ENCODE measurements at regions not wholly inside any gene's neighbourhood (a gene's known extent, or its start where the extent isn't known, plus 50 kb on each side); places are given as distances from the start of the nearest gene placed in this dataset.

- ATAC-seq (no peak), DNase-seq (no peak)
- Histone ChIP-seq H3K27me3 (ENCODE audit: insufficient read depth in 3 of 3, low read length in 2 of 3) (no peaks in the 10 kb centered on the region), H3K4me3 (no peak overlapping the region), H3K36me3 (ENCODE audit: insufficient read depth in 1 of 2, low read depth in 1 of 2) (no peaks in the 10 kb centered on the region), H3K27ac (no peak overlapping the region), H3K4me1 (no peaks in the 10 kb centered on the region), H3K9me3 (no peaks in the 10 kb centered on the region)
- no peak for TF ChIP-seq CTCF (IDR thresholded peaks at IDR 0.05)
- 75 to 84% (median 83%) methylated on average over 2 of the region's 2 CpGs for WGBS, 3 donors
- intact Hi-C loops (cut with DNase I): no loop called here
Measured at GRCh38 chr13:60699636-60700035, 302.6 kb downstream of the TDRD3 start.

- TF ChIP-seq CTCF (IDR thresholded peaks at IDR 0.05): no peak
- intact Hi-C loops (cut with DNase I): no loop called here
- WGBS, 3 donors: 31 to 42% (median 33%) methylated on average over 6 of the region's 6 CpGs
Measured at GRCh38 chr13:60696602-60697001, 299.6 kb downstream of the TDRD3 start.

GRCh38 chr13:60691268-60691667, 294.2 kb downstream of the TDRD3 start:
- ATAC-seq: no peak
- Histone ChIP-seq H3K36me3 (ENCODE audit: insufficient read depth in 1 of 2, low read depth in 1 of 2) (no peaks in the 10 kb centered on the region), H3K9me3 (no peaks in the 10 kb centered on the region), H3K4me3 (no peak overlapping the region), H3K27me3 (ENCODE audit: insufficient read depth in 3 of 3, low read length in 2 of 3) (no peaks in the 10 kb centered on the region), H3K4me1 (no peaks in the 10 kb centered on the region), H3K27ac (no peak overlapping the region)
- no peak for TF ChIP-seq CTCF (IDR thresholded peaks at IDR 0.05)
- DNase-seq: no peak
- intact Hi-C loops (cut with DNase I): no loop called here

More at GRCh38 chr13:60696602-60697001, 299.6 kb downstream of the TDRD3 start:
- Histone ChIP-seq H3K4me3 (no peak overlapping the region), H3K36me3 (ENCODE audit: insufficient read depth in 1 of 2, low read depth in 1 of 2) (no peaks in the 10 kb centered on the region), H3K27ac (no peak overlapping the region), H3K27me3 (ENCODE audit: insufficient read depth in 3 of 3, low read length in 2 of 3) (no peaks in the 10 kb centered on the region), H3K4me1 (no peaks in the 10 kb centered on the region), H3K9me3 (no peaks in the 10 kb centered on the region)
- no peak for ATAC-seq
- DNase-seq: no peak

- Histone ChIP-seq H3K9me3 (no peaks in the 10 kb centered on the region), H3K27ac (no peak overlapping the region), H3K36me3 (ENCODE audit: insufficient read depth in 1 of 2, low read depth in 1 of 2) (no peaks in the 10 kb centered on the region), H3K4me3 (no peak overlapping the region), H3K4me1 (no peaks in the 10 kb centered on the region), H3K27me3 (ENCODE audit: insufficient read depth in 3 of 3, low read length in 2 of 3) (no peaks in the 10 kb centered on the region)
- ATAC-seq (no peak), DNase-seq (no peak)
- intact Hi-C loops (cut with DNase I): no loop called here
- WGBS, 3 donors: 55 to 62% (median 60%) methylated on average over 6 of the region's 6 CpGs
- no peak for TF ChIP-seq CTCF (IDR thresholded peaks at IDR 0.05)
Measured at GRCh38 chr13:60690604-60691003, 293.6 kb downstream of the TDRD3 start.

GRCh38 chr13:60689571-60689970, 292.6 kb downstream of the TDRD3 start:
- DNase-seq (no peak), ATAC-seq (no peak)
- no peak overlapping the region for H3K4me3 ChIP-seq
- TF ChIP-seq CTCF (IDR thresholded peaks at IDR 0.05): no peak
- no peaks in the 10 kb centered on the region for H3K27me3 ChIP-seq (ENCODE audit: insufficient read depth in 3 of 3, low read length in 2 of 3)
- H3K4me1 ChIP-seq: no peaks in the 10 kb centered on the region
- intact Hi-C loops (cut with DNase I): no loop called here
- H3K36me3 ChIP-seq (ENCODE audit: insufficient read depth in 1 of 2, low read depth in 1 of 2): no peaks in the 10 kb centered on the region
- H3K9me3 ChIP-seq: no peaks in the 10 kb centered on the region
- no peak overlapping the region for H3K27ac ChIP-seq

Data from psoas muscle (tissue), 7 donors.